Activated T-cell treated with anti-CD3 and anti-CD28 coated beads, Interleukin-2, amount 50 U/mL, for 4 hours (primary cell): ENCODE measurements at regions not wholly inside any gene's neighbourhood (a gene's known extent, or its start where the extent isn't known, plus 50 kb on each side); places are given as distances from the start of the nearest gene placed in this dataset.

Experiments
- ATAC-seq, 2 donors: fragments of 200-7000 bp; cut with Tn5 transposase; one replicate each; pipeline ENCODE4 v1.10.0; 2021
- DNase-seq: peaks from one replicate; pipeline ENCODE4 v3.0.0-alpha.2; 2020
- H3K27me3 Mint-ChIP-seq: one replicate; pipeline ENCODE4 v1.8.0; 2021; ENCODE audit warnings: low read depth, mixed read lengths
- H3K36me3 Mint-ChIP-seq: one replicate; pipeline ENCODE4 v1.8.0; 2022; ENCODE audit warnings: mixed read lengths; ENCODE audit not compliant: insufficient read depth
- H3K4me1 Mint-ChIP-seq: one replicate; pipeline ENCODE4 v1.8.0; 2021; ENCODE audit warnings: low read depth, mixed read lengths
- H3K4me3 Mint-ChIP-seq: one replicate; pipeline ENCODE4 v1.8.0; 2021; ENCODE audit warnings: mild to moderate bottlenecking, moderate library complexity, mixed read lengths
- H3K9me3 Mint-ChIP-seq: one replicate; pipeline ENCODE4 v1.8.0; 2021; ENCODE audit warnings: mixed read lengths

- Mint-ChIP-seq H3K27me3 (peaks cover 18% of the 10 kb centered on the region), H3K36me3 (no peaks in the 10 kb centered on the region), H3K9me3 (no peaks in the 10 kb centered on the region), H3K4me3 (no peak overlapping the region), H3K4me1 (no peaks in the 10 kb centered on the region)
- DNase-seq (no peak), ATAC-seq (no peak)
Observed at GRCh38 chr4:74878323-74878722, 54.6 kb upstream of the PARM1 start.

- no peaks in the 10 kb centered on the region for H3K36me3 Mint-ChIP-seq
- ATAC-seq (no peak), DNase-seq (no peak)
- H3K4me3 Mint-ChIP-seq: no peak overlapping the region
- peaks cover 11% of the 10 kb centered on the region for H3K27me3 Mint-ChIP-seq
- no peaks in the 10 kb centered on the region for H3K4me1 Mint-ChIP-seq
- H3K9me3 Mint-ChIP-seq: no peaks in the 10 kb centered on the region
Observed at GRCh38 chr4:74875451-74875850, 57.5 kb upstream of the PARM1 start.

- DNase-seq (no peak), ATAC-seq (peak in 1 of 2 donors; percentile 37)
- Mint-ChIP-seq H3K4me1 (no peaks in the 10 kb centered on the region), H3K4me3 (no peak overlapping the region), H3K9me3 (no peaks in the 10 kb centered on the region), H3K36me3 (no peaks in the 10 kb centered on the region), H3K27me3 (peaks cover 10% of the 10 kb centered on the region)
Observed at GRCh38 chr4:74874753-74875367, 58.1 kb upstream of the PARM1 start.

DNA sequence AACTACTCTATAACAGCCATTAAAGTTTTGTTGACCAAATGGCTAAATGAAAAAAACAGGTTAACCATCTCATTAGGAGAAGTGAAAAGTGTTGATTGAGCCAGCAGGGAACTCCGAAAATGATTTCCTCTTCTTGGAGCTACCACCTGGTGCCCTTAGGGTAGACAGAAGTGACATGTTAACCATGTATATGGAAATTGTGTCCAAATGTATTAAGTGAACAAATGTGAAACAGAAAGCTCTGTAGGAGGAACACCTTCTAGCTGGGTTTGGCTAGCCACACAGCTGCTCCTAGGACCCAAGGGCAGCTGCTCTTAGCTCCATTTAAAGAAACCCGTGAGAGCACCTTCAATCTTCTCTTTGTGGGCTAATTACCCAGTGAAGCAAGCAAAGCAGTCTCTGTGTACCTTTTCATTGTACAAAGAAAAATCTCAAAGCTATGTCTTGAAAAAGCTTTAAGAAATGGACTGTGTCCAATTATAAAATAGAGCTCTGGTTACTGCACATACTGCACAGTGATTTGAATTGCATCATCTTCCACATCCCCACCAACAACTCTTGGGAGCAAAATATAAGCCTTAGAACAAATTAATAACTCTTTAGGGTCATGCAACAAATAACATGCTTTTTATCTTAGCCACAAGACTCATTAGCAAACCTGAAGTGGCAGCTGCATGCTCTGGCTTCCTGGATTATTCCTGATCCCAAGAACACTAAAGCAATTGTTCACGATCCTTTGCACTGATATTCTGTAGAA, 59.2 kb upstream of the PARM1 start:
- Mint-ChIP-seq H3K4me1 (no peaks in the 10 kb centered on the region), H3K9me3 (no peaks in the 10 kb centered on the region)

GRCh38 chr4:74858921-74859562, 64.7 kb upstream of the BTC start:
- no peak for DNase-seq
- no peak overlapping the region for H3K4me3 Mint-ChIP-seq
- no peaks in the 10 kb centered on the region for H3K36me3 Mint-ChIP-seq
- no peaks in the 10 kb centered on the region for H3K4me1 Mint-ChIP-seq
- H3K9me3 Mint-ChIP-seq: no peaks in the 10 kb centered on the region
- no peak for ATAC-seq
- H3K27me3 Mint-ChIP-seq: peaks cover 7% of the 10 kb centered on the region

More for the DNA sequence above, 59.2 kb upstream of the PARM1 start:
- H3K27me3 Mint-ChIP-seq: peaks cover 6% of the 10 kb centered on the region
- no peak overlapping the region for H3K4me3 Mint-ChIP-seq
- ATAC-seq: no peak
- DNase-seq: no peak
- no peaks in the 10 kb centered on the region for H3K36me3 Mint-ChIP-seq

- DNase-seq (no peak), ATAC-seq (no peak)
- Mint-ChIP-seq H3K36me3 (no peaks in the 10 kb centered on the region), H3K9me3 (no peaks in the 10 kb centered on the region), H3K27me3 (peaks cover 5% of the 10 kb centered on the region), H3K4me3 (no peak overlapping the region), H3K4me1 (no peaks in the 10 kb centered on the region)
Observed at GRCh38 chr4:74855879-74856278, 61.6 kb upstream of the BTC start.

- no peak overlapping the region for H3K4me3 Mint-ChIP-seq
- H3K9me3 Mint-ChIP-seq: peaks cover 8% of the 10 kb centered on the region
- no peaks in the 10 kb centered on the region for H3K36me3 Mint-ChIP-seq
- no peak for ATAC-seq
- peaks cover 5% of the 10 kb centered on the region for H3K27me3 Mint-ChIP-seq
- H3K4me1 Mint-ChIP-seq: no peaks in the 10 kb centered on the region
- no peak for DNase-seq
Observed at GRCh38 chr4:74848774-74849173, 54.5 kb upstream of the BTC start.

DNA sequence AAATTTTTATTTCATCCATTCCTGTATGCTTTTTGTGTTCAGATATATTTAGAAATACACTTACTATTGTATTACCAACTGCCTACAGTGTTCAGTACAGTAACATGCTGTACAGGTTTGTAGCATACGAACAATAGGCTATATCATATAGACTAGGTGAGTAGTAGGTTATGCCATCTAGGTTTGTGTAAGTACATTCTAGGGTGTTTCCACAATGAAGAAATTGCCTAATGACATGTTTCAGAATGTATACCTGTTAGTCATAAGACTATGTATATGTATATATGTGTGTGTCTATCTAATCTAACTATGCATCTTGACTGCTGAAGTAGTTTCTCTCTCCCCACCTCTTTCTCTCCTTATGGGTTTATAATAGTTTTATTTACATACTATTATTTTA, 51.5 kb upstream of the BTC start:
- Mint-ChIP-seq H3K36me3 (no peaks in the 10 kb centered on the region), H3K4me1 (no peaks in the 10 kb centered on the region), H3K27me3 (peaks cover 4% of the 10 kb centered on the region), H3K4me3 (no peak overlapping the region), H3K9me3 (peaks cover 8% of the 10 kb centered on the region)
- DNase-seq: no peak
- ATAC-seq: no peak
